Liver (tissue), 8 donors: ENCODE measurements at regions not wholly inside any gene's neighbourhood (a gene's known extent, or its start where the extent isn't known, plus 50 kb on each side); places are given as distances from the start of the nearest gene placed in this dataset.

ENCODE experiments used
- DNase-seq: peaks from one replicate; pipeline ENCODE4 v3.0.0-alpha.2; 2017; ENCODE audit warnings: low spot score
- H3K27ac ChIP-seq, 2 donors: one replicate each; pipeline ENCODE4 v1.7.0; 2013; ENCODE audit warnings: inconsistent platforms in 2 of 2, low read length in 2 of 2, control low read depth in 1 of 2, low read depth in 1 of 2, mild to moderate bottlenecking in 1 of 2
- H3K27me3 ChIP-seq, 4 donors: one replicate each; pipeline versions ENCODE4 v1.6.1 to v1.7.0; 2013; ENCODE audit warnings: low read length in 3 of 4, inconsistent platforms in 1 of 4, mild to moderate bottlenecking in 1 of 4, moderate library complexity in 1 of 4; ENCODE audit not compliant: control insufficient read depth in 4 of 4, insufficient read depth in 4 of 4
- H3K36me3 ChIP-seq, 4 donors: one replicate each; pipeline versions ENCODE4 v1.6.1 to v1.7.0; 2013; ENCODE audit warnings: low read length in 3 of 4, mild to moderate bottlenecking in 3 of 4, low read depth in 1 of 4, moderate library complexity in 1 of 4; ENCODE audit not compliant: control insufficient read depth in 4 of 4, insufficient read depth in 3 of 4
- H3K4me1 ChIP-seq, 4 donors: one replicate each; pipeline versions ENCODE4 v1.6.1 to v1.7.0; 2013; ENCODE audit warnings: low read length in 3 of 4, mild to moderate bottlenecking in 3 of 4, moderate library complexity in 1 of 4; ENCODE audit not compliant: control insufficient read depth in 4 of 4, insufficient read depth in 4 of 4
- H3K4me3 ChIP-seq, 3 donors: one replicate each; pipeline versions ENCODE4 v1.6.1 to v1.7.0; 2013; ENCODE audit warnings: low read length in 3 of 3, control low read depth in 1 of 3, low read depth in 1 of 3, mild to moderate bottlenecking in 1 of 3
- H3K9ac ChIP-seq, 2 donors: one replicate each; pipeline ENCODE4 v1.7.0; 2013; ENCODE audit warnings: low read length in 2 of 2, mild to moderate bottlenecking in 2 of 2, moderate library complexity in 2 of 2, control low read depth in 1 of 2, low read depth in 1 of 2
- H3K9me3 ChIP-seq, 4 donors: one replicate each; pipeline versions ENCODE4 v1.6.1 to v1.7.0; 2013; ENCODE audit warnings: low read length in 3 of 4; ENCODE audit not compliant: control insufficient read depth in 4 of 4
- EGR1 ChIP-seq, 2 donors: IDR thresholded peaks; 2 replicates each; pipeline ENCODE4 v1.6.1; 2016 to 2018; ENCODE audit warnings: antibody characterized with exemption in 2 of 2, low read depth in 2 of 2
- HNF4G ChIP-seq: IDR thresholded peaks from 2 replicates; pipeline ENCODE4 v1.6.1; 2016; ENCODE audit warnings: antibody characterized with exemption
- JUND ChIP-seq, 2 donors: IDR thresholded peaks; 2 replicates each; pipeline ENCODE4 v1.6.1; 2016; ENCODE audit warnings: antibody characterized with exemption in 2 of 2
- NR2F2 ChIP-seq: IDR thresholded peaks from 2 replicates; pipeline ENCODE4 v1.6.1; 2016; ENCODE audit warnings: antibody characterized with exemption
- RAD21 ChIP-seq, 2 donors: IDR thresholded peaks; 2 replicates each; pipeline ENCODE4 v1.6.1; 2016; ENCODE audit warnings: antibody characterized with exemption in 2 of 2, mild to moderate bottlenecking in 2 of 2
- RXRA ChIP-seq, 2 donors: IDR thresholded peaks; 2 replicates each; pipeline ENCODE4 v1.6.1; 2017 to 2018; ENCODE audit warnings: antibody characterized with exemption in 2 of 2, mild to moderate bottlenecking in 1 of 2
- SP1 ChIP-seq: IDR thresholded peaks from 2 replicates; pipeline ENCODE4 v1.6.1; 2018; ENCODE audit warnings: antibody characterized with exemption, mild to moderate bottlenecking
- TAF1 ChIP-seq: conservative IDR thresholded peaks from 2 replicates; pipeline ENCODE4 v1.6.1; 2016; ENCODE audit warnings: antibody characterized with exemption, mild to moderate bottlenecking
- YY1 ChIP-seq: IDR thresholded peaks from 2 replicates; pipeline ENCODE4 v1.6.1; 2016; ENCODE audit warnings: antibody characterized with exemption, mild to moderate bottlenecking
- WGBS: extraction: QIAGEN DNeasy Blood & Tissue Kit; methylation state at CpG from one replicate; pipeline ENCODE4 v1.1.7; 2013; 5-methylcytosine and 5-hydroxymethylcytosine counted together
- TF ChIP-seq, protein P1 (sequence below): IDR thresholded peaks from 2 replicates; pipeline ENCODE4 v1.6.1; 2016; ENCODE audit warnings: antibody characterized with exemption
- TF ChIP-seq, protein P2 (sequence below): IDR thresholded peaks from 2 replicates; pipeline ENCODE4 v1.6.1; 2016; ENCODE audit warnings: antibody characterized with exemption
- TF ChIP-seq, protein P3 (sequence below): IDR thresholded peaks from 2 replicates; pipeline ENCODE4 v1.6.1; 2016; ENCODE audit warnings: antibody characterized with exemption
- TF ChIP-seq, protein P4 (sequence below): IDR thresholded peaks from 2 replicates; pipeline ENCODE4 v1.6.1; 2016; ENCODE audit warnings: antibody characterized with exemption, mild to moderate bottlenecking
- TF ChIP-seq, protein P5 (sequence below): fragments of 150-350 bp; IDR thresholded peaks from 2 replicates; pipeline ENCODE4 v1.5.1; 2017; ENCODE audit warnings: improper control_type of control experiment, low read depth, low read length; ENCODE audit not compliant: missing input control
- donor health status: healthy.
- donor health status: healthy.
- donor health status: healthy.
- donor health status: healthy.
- donor health status: healthy.

DNA sequence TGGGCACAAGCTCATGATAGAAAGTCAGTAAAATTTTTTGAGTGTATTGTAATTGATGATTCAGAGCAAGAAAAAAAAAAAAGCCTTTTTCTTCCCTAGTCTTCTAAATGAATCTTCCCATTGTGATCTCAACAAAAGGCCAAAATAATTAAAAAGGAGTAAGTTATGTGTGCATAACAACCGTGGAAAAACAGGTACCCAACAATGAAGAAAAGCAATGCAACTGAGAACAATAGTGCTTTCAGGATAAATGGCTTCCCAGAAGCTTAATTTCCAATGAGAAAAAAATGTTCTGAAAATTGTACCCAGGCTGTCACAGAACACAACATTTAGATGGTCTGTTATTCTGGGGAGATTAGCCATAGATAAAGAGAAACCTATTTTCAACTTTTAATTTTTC, 399.0 kb upstream of the AGA start:
- Histone ChIP-seq H3K9me3 (no peaks in the 10 kb centered on the region), H3K4me1 (no peaks in the 10 kb centered on the region), H3K27ac (no peak overlapping the region), H3K27me3 (no peaks in the 10 kb centered on the region), H3K36me3 (no peaks in the 10 kb centered on the region), H3K9ac (no peak overlapping the region), H3K4me3 (no peak overlapping the region)
- no peak for TF ChIP-seq HNF4G
- no peak for TF ChIP-seq RAD21 (IDR thresholded peaks at IDR 0.05)
- no peak for TF ChIP-seq SP1
- TF ChIP-seq, protein P1, sequence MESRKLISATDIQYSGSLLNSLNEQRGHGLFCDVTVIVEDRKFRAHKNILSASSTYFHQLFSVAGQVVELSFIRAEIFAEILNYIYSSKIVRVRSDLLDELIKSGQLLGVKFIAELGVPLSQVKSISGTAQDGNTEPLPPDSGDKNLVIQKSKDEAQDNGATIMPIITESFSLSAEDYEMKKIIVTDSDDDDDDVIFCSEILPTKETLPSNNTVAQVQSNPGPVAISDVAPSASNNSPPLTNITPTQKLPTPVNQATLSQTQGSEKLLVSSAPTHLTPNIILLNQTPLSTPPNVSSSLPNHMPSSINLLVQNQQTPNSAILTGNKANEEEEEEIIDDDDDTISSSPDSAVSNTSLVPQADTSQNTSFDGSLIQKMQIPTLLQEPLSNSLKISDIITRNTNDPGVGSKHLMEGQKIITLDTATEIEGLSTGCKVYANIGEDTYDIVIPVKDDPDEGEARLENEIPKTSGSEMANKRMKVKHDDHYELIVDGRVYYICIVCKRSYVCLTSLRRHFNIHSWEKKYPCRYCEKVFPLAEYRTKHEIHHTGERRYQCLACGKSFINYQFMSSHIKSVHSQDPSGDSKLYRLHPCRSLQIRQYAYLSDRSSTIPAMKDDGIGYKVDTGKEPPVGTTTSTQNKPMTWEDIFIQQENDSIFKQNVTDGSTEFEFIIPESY = no peak
- TF ChIP-seq, protein P2, sequence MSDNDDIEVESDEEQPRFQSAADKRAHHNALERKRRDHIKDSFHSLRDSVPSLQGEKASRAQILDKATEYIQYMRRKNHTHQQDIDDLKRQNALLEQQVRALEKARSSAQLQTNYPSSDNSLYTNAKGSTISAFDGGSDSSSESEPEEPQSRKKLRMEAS = no peak
- TF ChIP-seq, protein P3, sequence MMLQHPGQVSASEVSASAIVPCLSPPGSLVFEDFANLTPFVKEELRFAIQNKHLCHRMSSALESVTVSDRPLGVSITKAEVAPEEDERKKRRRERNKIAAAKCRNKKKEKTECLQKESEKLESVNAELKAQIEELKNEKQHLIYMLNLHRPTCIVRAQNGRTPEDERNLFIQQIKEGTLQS = no peak
- TF ChIP-seq, protein P4, sequence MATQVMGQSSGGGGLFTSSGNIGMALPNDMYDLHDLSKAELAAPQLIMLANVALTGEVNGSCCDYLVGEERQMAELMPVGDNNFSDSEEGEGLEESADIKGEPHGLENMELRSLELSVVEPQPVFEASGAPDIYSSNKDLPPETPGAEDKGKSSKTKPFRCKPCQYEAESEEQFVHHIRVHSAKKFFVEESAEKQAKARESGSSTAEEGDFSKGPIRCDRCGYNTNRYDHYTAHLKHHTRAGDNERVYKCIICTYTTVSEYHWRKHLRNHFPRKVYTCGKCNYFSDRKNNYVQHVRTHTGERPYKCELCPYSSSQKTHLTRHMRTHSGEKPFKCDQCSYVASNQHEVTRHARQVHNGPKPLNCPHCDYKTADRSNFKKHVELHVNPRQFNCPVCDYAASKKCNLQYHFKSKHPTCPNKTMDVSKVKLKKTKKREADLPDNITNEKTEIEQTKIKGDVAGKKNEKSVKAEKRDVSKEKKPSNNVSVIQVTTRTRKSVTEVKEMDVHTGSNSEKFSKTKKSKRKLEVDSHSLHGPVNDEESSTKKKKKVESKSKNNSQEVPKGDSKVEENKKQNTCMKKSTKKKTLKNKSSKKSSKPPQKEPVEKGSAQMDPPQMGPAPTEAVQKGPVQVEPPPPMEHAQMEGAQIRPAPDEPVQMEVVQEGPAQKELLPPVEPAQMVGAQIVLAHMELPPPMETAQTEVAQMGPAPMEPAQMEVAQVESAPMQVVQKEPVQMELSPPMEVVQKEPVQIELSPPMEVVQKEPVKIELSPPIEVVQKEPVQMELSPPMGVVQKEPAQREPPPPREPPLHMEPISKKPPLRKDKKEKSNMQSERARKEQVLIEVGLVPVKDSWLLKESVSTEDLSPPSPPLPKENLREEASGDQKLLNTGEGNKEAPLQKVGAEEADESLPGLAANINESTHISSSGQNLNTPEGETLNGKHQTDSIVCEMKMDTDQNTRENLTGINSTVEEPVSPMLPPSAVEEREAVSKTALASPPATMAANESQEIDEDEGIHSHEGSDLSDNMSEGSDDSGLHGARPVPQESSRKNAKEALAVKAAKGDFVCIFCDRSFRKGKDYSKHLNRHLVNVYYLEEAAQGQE = no peak
- no peak for TF ChIP-seq RXRA (IDR thresholded peaks at IDR 0.05)
- TF ChIP-seq, protein P5, sequence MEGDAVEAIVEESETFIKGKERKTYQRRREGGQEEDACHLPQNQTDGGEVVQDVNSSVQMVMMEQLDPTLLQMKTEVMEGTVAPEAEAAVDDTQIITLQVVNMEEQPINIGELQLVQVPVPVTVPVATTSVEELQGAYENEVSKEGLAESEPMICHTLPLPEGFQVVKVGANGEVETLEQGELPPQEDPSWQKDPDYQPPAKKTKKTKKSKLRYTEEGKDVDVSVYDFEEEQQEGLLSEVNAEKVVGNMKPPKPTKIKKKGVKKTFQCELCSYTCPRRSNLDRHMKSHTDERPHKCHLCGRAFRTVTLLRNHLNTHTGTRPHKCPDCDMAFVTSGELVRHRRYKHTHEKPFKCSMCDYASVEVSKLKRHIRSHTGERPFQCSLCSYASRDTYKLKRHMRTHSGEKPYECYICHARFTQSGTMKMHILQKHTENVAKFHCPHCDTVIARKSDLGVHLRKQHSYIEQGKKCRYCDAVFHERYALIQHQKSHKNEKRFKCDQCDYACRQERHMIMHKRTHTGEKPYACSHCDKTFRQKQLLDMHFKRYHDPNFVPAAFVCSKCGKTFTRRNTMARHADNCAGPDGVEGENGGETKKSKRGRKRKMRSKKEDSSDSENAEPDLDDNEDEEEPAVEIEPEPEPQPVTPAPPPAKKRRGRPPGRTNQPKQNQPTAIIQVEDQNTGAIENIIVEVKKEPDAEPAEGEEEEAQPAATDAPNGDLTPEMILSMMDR = no peak
- no peak for TF ChIP-seq YY1
- DNase-seq = no peak
- 51% methylated on average over 1 of the region's 1 CpG for WGBS

DNA sequence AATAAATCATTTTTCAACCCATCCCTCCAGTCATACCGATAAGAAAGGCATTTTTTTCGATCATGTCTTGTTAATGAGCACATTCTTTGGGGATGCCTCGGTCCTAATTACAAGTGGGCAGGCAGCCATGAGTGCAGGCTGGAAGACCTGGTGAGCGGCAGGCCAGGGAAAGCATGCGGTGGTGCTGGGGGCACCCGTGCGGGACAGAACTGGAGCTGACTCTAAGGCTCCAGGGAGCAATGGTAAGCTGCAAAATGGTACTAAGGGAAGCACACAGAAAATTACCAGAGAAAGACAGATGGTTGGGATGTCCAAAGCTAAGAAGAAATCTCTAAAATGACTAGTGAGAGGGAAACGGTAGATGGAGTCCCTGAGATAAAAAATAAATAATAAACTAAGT, 411.0 kb upstream of the AGA start:
- peaks cover 0 to 6% (median 0%) of the 10 kb centered on the region in 4 donors for H3K9me3 ChIP-seq
- no peak overlapping the region for H3K27ac ChIP-seq
- H3K4me3 ChIP-seq = no peak overlapping the region
- H3K27me3 ChIP-seq = no peaks in the 10 kb centered on the region
- no peaks in the 10 kb centered on the region for H3K36me3 ChIP-seq
- no peaks in the 10 kb centered on the region for H3K4me1 ChIP-seq
- DNase-seq = no peak
- no peak overlapping the region for H3K9ac ChIP-seq
- WGBS = 82% methylated on average over 8 of the region's 8 CpGs
- no peak for TF ChIP-seq TAF1
- TF ChIP-seq, protein P2 = no peak
- TF ChIP-seq EGR1 (IDR thresholded peaks at IDR 0.05; ENCODE audit: low read depth in 2 of 2) = no peak
- TF ChIP-seq, protein P5 = no peak
- TF ChIP-seq SP1 = no peak
- no peak for TF ChIP-seq JUND (IDR thresholded peaks at IDR 0.05)
- TF ChIP-seq, protein P1 = no peak
- no peak for TF ChIP-seq NR2F2
- TF ChIP-seq HNF4G = no peak
- TF ChIP-seq, protein P3 = no peak
- TF ChIP-seq, protein P4 = no peak
- no peak for TF ChIP-seq RAD21 (IDR thresholded peaks at IDR 0.05)
